GM23248 (cell line): ENCODE measurements at regions not wholly inside any gene's neighbourhood (a gene's known extent, or its start where the extent isn't known, plus 50 kb on each side); places are given as distances from the start of the nearest gene placed in this dataset.
"Not testable (repeated sequence)": the region's sequence is repeated elsewhere in the genome, so short reads cannot be mapped to it uniquely, and the experiment has no call there.

Experiments used
- EZH2 ChIP-seq: fragments of 200-600 bp; sonication (generic); IDR thresholded peaks from 2 replicates; pipeline ENCODE4 v1.6.1; 2018; ENCODE audit warnings: antibody characterized with exemption, mild to moderate bottlenecking; ENCODE audit not compliant: insufficient read depth, poor library complexity, severe bottlenecking
- EZH2phosphoT487 ChIP-seq: fragments of 200-600 bp; sonication (generic); IDR thresholded peaks from 2 replicates; pipeline ENCODE4 v1.6.1; 2018; ENCODE audit warnings: antibody characterized with exemption, moderate library complexity, mild to moderate bottlenecking, low read depth; ENCODE audit not compliant: insufficient read depth

DNA sequence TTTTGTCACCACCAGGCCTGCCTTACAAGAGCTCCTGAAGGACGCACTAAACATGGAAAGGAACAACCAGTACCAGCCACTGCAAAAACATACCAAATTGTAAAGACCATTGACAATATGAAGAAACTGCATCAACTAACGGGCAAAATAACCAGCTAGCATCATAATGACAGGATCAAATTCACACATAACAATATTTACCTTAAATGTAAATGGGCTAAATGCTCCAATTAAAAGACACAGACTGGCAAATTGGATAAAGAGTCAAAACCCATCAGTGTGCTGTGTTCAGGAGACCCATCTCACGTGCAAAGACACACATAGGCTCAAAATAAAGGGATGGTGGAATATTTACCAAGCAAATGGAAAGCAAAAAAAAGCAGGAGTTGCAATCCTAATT, 99.1 kb downstream of the JRKL start:
- TF ChIP-seq EZH2phosphoT487, EZH2: not testable (repeated sequence)
